Sigmoid colon (tissue), 3 donors: ENCODE measurements at regions not wholly inside any gene's neighbourhood (a gene's known extent, or its start where the extent isn't known, plus 50 kb on each side); places are given as distances from the start of the nearest gene placed in this dataset.

Experiments used
- POLR2A ChIP-seq, 2 donors: fragments of 450-650 bp; IDR thresholded peaks; one replicate each; pipeline ENCODE4 v1.6.1; 2016; ENCODE audit warnings: antibody characterized with exemption in 2 of 2, mild to moderate bottlenecking in 2 of 2, moderate library complexity in 2 of 2
- TF ChIP-seq, protein P1 (sequence below), 4 experiments: fragments of 450-650 bp in 3 of 4; fragments of 200-600 bp in 1 of 4; IDR thresholded peaks; one replicate each; pipeline ENCODE4 v1.5.1; 2016 to 2019; ENCODE audit warnings: antibody characterized with exemption in 4 of 4, mild to moderate bottlenecking in 3 of 4, moderate library complexity in 2 of 4

- no peak for TF ChIP-seq POLR2A (IDR thresholded peaks at IDR 0.05)
- TF ChIP-seq, protein P1, sequence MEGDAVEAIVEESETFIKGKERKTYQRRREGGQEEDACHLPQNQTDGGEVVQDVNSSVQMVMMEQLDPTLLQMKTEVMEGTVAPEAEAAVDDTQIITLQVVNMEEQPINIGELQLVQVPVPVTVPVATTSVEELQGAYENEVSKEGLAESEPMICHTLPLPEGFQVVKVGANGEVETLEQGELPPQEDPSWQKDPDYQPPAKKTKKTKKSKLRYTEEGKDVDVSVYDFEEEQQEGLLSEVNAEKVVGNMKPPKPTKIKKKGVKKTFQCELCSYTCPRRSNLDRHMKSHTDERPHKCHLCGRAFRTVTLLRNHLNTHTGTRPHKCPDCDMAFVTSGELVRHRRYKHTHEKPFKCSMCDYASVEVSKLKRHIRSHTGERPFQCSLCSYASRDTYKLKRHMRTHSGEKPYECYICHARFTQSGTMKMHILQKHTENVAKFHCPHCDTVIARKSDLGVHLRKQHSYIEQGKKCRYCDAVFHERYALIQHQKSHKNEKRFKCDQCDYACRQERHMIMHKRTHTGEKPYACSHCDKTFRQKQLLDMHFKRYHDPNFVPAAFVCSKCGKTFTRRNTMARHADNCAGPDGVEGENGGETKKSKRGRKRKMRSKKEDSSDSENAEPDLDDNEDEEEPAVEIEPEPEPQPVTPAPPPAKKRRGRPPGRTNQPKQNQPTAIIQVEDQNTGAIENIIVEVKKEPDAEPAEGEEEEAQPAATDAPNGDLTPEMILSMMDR (IDR thresholded peaks at IDR 0.05): no peak
Measured at GRCh38 chr13:50699874-50700663, 143.4 kb downstream of the DLEU7 start.
